ENCODE measurements at regions not wholly inside any gene's neighbourhood (a gene's known extent, or its start where the extent isn't known, plus 50 kb on each side); places are given as distances from the start of the nearest gene placed in this dataset.
"Not testable (repeated sequence)": the region's sequence is repeated elsewhere in the genome, so short reads cannot be mapped to it uniquely, and the experiment has no call there.

GRCh38 chr5:74511770-74512169, 128.8 kb downstream of the ENC1 start:
- not testable (repeated sequence) for TF ChIP-seq NFYB (IDR thresholded peaks at IDR 0.05; ENCODE audit: insufficient read depth, low read depth, low read length); GABPA (IDR thresholded peaks at IDR 0.05; ENCODE audit: low read depth); BRCA1 (IDR thresholded peaks at IDR 0.05; ENCODE audit: low read depth, low read length); NFXL1 (IDR thresholded peaks at IDR 0.05; ENCODE audit: borderline replicate concordance); CTCF (IDR thresholded peaks at IDR 0.05 in 2 of 3, conservative IDR thresholded peaks at IDR 0.05 in 1 of 3; ENCODE audit: control insufficient read depth in 2 of 3, extremely low read depth in 1 of 3, insufficient read depth in 1 of 3, low read depth in 3 of 3, low read length in 3 of 3); ZZZ3 (IDR thresholded peaks at IDR 0.05; ENCODE audit: control insufficient read depth, insufficient read length, low read depth); SIN3A (IDR thresholded peaks at IDR 0.05; ENCODE audit: low read depth, low read length); CREB1 (IDR thresholded peaks at IDR 0.05; ENCODE audit: low read depth); POLR2AphosphoS5 (IDR thresholded peaks at IDR 0.05; ENCODE audit: low read length); TCF7 (IDR thresholded peaks at IDR 0.05; ENCODE audit: borderline replicate concordance); NR2C2 (IDR thresholded peaks at IDR 0.05; ENCODE audit: borderline replicate concordance, control insufficient read depth, insufficient read length, low read depth)
